GM21360 (cell line): ENCODE measurements at regions not wholly inside any gene's neighbourhood (a gene's known extent, or its start where the extent isn't known, plus 50 kb on each side); places are given as distances from the start of the nearest gene placed in this dataset.

ENCODE experiments used
- ATAC-seq: cut with Tn5 transposase; IDR thresholded peaks from one replicate; pipeline ENCODE4 v1.9.1; 2021; ENCODE audit warnings: mild to moderate bottlenecking, moderate library complexity; ENCODE audit not compliant: unreplicated experiment

DNA sequence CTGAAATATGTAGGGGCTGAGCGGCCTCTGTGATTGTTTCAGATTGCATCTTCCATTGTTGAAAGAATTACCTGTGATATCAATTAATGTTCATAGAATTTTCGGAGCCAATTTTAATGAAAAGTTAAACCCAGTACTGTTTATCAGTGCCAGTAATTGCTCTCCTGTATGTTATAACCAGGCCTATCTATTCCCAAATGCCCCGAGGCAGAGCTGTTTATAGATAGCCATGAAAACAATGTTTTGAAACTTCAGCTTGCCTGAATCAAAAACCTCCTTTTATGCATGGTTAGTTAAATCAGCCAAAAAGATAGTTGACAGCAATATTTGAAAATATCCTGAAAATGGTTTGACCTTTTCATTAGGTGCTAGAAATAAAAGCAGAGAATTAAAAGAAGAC, 50.1 kb upstream of the HDAC9 start:
- no peak for ATAC-seq
